GM15510 (cell line): ENCODE measurements at regions not wholly inside any gene's neighbourhood (a gene's known extent, or its start where the extent isn't known, plus 50 kb on each side); places are given as distances from the start of the nearest gene placed in this dataset.

ENCODE experiments used
- POLR2A ChIP-seq: IDR thresholded peaks from 3 replicates; pipeline ENCODE4 v1.6.1; 2011; ENCODE audit warnings: borderline replicate concordance; ENCODE audit not compliant: insufficient read length; ENCODE audit errors: extremely low read depth

DNA sequence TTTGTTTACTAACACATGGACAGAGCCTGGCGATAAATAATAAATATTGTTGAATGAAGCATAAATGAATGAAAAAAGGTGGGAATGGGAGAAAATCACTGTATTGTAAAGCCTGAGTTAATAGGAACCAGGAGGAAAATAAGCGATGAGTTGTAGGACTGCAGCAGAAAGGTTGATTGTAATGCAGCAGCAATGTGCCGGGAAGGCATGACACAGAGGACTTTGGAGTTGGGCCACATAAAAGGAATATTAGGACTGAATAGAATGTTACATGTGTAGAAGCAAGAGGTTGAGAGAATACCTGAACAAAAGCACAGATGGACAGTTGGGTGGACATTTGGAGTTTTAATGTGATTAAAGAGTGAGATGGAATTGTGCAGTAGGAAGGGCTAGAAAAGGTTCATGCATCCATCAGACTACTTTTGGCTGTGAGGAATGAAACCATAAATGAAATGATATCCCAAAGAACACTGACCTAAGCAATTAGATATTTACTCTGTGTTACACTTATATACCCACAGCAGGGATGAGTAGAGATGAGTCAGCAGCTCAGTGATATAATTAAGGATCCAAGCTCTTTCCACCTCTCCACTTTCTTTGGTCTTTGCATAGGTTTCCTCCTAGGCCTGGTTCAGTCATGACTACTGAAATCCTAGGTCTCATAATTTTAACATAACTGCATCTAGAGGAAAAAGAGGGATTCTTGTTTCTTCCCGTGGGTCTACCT lies 55.4 kb downstream of the CCER1 start:
- no peak for TF ChIP-seq POLR2A

DNA sequence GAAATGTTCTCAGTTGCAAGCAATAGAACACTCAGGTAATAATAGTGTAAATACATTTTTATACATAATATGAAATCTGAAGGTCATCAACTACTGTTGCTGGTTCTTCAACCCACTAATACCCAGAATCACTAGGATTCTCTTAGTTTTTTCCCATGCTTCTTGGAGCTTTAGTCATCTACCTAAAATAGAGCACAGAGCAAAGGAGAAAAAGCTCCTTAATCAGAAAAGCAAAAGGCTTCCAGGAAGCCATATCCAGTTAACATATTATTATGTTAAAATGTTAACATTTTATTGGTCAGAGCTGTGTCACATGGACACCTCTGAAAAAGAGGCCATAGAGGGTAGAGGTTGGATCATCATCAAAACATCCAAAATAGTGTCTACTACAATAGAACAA lies 57.0 kb downstream of the CCER1 start:
- no peak for TF ChIP-seq POLR2A

DNA sequence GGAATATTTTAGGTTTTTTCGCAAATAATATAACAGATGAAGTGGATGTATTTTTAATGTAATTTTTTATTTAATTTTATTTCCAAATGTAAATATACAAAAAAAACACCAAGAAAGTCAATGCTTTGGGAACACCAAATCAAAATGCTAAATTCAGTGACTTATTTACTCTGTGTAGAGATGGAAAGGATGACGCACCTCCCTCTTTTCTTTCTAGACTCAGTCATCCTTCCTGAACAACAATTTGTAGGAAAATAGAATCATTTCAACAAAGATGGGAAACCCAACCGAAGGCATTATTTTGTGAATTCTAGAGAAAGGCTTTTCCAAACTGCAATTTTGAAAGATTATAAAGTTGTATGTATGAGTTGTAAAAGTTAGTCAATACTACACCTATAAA lies 57.7 kb downstream of the CCER1 start:
- no peak for TF ChIP-seq POLR2A

- TF ChIP-seq POLR2A: no peak
These were observed 58.2 kb downstream of the CCER1 start for GRCh38 chr12:90896821-90897220.

DNA sequence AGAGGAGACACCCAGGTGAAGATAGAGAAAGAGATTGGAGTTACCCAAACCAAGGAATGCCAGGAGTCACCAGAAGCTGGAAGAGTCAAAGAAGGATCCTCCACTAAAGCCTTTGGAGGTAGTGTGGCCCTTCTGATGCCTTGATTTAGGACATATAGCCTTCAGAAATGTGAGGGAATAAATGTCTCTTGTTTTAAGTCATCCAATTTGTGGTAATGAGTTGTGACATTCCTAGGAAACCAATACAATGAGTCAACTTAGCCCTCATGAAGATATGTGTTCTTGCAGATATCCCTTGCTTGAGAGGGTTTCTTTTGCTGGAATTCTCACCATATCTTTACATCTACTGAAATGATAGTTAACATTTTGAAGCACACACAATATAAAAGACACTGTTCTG lies 58.8 kb downstream of the CCER1 start:
- TF ChIP-seq POLR2A: no peak

DNA sequence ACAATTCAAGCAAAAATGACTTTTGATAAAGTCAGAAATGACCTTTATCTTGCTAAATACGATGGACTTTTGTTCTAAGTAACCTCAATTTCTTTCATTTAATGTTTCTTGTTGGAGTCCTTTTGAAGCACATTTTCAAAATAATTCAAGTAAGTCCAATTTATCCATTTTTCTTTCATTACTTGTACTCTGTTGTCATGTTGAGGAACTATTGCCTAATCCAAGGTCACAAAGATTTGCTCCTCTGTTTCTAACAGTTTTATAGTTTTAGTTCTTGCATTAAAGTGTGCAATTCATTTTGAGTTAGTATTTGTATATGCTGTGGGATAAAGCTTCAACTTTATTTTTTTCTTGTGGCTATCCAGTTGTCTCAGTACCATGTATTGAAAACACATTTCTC lies 66.7 kb downstream of the CCER1 start:
- TF ChIP-seq POLR2A: no peak

DNA sequence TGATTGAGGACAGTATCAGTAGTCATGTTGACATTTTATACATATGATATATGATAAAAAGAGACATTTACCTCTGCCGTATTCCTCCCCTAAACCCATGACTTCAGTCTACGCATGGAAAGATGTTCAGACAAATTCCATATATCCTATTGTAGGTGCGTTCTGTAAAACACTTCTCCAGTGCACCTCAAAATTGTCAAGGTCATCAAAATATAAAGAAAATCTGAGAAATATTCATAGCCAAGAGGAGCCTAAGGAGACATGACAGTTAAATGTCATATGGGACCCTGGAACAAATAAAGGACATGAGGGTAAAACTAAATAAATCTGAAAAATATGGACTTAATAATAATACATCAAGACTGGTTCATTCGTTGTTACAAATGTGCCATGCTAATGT lies 71.5 kb downstream of the CCER1 start:
- no peak for TF ChIP-seq POLR2A

DNA sequence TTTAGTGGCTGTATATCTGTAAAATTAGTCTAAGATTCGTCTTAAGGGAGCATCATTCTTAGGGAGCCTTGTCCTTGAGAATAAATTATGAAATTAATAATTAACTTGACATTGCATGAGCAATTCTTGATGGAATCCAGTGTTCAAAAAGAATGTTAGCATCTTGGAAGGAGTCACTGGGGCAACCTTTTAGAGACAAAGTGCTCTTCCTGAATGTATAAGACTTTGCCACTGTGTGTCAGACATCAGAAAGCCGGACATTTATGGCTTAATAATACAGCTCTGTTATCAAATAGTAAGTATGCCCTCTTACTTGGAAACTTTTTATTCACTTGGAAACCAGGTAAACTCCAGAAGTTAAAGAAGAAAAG lies 83.3 kb downstream of the CCER1 start:
- no peak for TF ChIP-seq POLR2A

DNA sequence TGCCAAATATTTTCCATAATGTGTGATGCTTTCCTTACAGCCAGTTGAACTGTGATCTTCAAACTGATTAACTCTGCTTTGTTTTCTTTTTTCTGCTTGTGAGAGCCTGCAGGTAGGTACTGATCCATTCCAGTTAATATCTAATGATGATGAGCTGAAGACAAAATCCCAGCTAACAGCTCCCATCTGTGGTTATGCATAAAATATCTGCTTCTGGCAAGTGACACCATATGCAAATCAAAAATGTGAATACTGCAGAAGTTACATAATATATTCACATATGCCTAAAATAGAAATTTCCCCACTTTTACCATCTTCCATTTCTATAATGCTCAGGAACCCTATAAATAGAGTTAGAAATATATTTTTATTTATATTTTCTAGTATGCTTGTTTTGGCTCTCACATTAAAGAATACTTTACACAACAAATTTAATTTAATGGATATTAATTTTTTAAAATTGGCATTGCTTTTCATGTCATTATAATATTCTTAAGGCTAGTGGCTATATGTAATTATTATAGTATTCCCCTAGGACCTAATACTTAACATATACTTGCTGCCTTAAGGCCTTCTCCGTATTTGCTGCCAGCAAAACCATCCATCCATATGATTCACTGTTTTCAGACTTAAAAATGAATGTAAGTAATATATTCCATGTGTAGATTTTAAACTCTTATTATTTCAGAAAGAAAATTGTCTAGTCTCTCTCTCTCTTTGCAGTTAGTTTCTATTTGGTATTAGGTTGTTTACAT lies 83.8 kb downstream of the CCER1 start:
- TF ChIP-seq POLR2A: no peak

DNA sequence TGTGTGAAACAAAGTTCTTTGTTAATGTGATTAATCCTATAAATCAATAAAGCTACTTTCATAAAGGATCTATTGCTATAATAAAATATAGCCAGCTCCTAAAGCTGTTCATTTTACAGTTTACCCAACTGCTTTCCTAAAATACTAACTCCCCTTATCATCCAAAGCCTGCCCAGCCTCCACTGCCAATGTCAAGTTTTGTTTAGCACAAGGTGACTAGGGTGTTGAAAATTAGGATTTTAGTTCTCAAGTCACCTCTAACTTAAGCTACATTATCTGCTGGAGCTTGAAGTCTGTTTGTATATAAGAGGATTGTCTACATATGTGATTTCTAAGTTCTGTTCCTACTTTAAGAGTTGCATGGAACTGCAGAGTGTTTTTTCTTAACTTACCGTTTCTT lies 86.3 kb downstream of the CCER1 start:
- no peak for TF ChIP-seq POLR2A

DNA sequence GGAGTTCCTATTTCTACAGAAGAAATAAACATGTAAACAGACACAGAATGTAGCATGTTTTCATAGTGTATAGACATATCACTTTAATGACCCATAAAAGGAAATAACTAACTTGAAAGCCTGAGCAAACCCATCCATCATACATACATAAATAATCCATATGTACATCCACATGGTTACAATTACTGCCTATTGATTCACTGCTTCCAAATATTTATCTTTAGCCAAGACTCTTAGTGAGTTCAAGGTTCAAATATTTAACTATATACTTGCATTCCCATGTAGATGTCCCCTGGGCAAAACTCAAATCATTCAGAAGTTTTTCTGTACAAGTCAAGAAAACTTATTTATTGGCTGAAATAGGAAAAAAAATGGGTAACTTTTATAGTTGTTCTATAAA lies 95.4 kb downstream of the CCER1 start:
- no peak for TF ChIP-seq POLR2A

GRCh38 chr12:90858252-90858651 lies 96.7 kb downstream of the CCER1 start:
- TF ChIP-seq POLR2A: no peak

DNA sequence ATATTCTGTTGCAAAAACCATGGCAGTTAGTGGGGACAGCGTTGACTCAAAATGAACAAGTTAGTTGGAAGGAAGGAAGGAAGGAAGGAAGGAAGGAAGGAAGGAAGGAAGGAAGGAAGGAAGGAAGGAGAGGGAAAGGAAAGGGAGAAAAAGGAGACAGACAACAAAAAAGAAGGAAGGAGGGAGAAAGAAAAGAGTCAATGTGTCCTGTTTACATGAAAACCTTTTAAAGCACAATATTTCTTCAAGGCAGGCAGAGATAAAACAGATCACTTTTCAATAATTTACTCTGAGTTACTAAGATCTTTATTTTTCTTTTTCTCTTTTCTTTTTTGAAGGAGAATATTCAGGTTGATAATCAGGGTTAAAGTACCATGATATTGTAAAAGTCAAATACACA lies 99.4 kb downstream of the CCER1 start:
- TF ChIP-seq POLR2A: no peak

GRCh38 chr12:90854136-90854689 lies 100.8 kb downstream of the CCER1 start:
- no peak for TF ChIP-seq POLR2A

DNA sequence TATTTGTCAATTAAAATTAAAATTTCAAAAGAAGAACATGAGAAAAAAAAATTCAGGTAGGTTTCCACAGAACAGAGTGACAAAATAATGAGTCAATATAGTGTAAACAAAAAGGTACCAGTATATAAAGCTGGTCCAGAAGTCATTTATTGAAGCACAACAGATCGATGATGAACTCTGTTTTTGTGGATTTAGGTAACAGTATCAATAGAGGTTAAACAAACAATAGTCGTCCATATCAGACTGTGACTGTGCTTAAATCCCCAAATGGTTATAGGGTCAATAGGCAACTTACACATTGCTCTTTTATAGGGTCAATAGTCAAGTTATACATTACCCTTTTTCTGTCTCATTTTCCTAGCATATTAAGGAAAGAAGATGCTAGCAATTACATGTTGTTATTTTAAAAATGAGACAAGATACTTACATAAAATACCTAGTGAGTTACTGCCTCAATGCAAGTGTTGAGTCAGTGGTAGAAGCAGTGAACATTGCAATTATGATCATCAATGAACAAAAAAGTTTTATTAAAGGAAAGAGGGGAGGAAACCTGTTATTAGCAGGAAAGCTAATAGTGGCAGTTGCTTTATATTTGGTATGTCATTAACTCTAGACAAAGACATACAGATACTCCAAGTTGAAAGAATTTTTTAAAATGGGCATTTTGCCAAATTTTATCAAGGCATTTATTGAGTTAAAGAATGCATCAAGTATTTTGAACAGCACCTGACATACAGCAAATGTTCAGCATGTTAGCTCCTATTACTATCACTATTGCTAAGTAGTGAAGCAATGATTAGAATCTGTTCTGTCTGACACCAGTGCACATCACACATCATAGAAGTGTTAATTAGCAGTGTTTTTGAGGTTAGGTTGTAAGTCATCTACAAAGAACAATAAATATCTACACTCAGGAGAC lies 102.9 kb downstream of the CCER1 start:
- TF ChIP-seq POLR2A: no peak
